SU-DHL-6 (cell line): ENCODE measurements at regions not wholly inside any gene's neighbourhood (a gene's known extent, or its start where the extent isn't known, plus 50 kb on each side); places are given as distances from the start of the nearest gene placed in this dataset.

Experiments used
- H2AFZ ChIP-seq: fragments of 200-600 bp; sonication (generic); 2 replicates; pipeline ENCODE4 v1.6.1; 2014; ENCODE audit warnings: low read depth, mild to moderate bottlenecking, moderate library complexity, mixed read lengths, antibody characterized with exemption, low read length; ENCODE audit not compliant: severe bottlenecking
- H3F3A ChIP-seq: fragments of 200-600 bp; shearing (Covaris generic); 2 replicates; pipeline ENCODE4 v1.6.0; 2016; ENCODE audit warnings: antibody characterized with exemption, mild to moderate bottlenecking; ENCODE audit not compliant: insufficient read depth
- H3K27ac ChIP-seq: fragments of 200-600 bp; sonication (generic); 2 replicates; pipeline ENCODE4 v1.5.1; 2016; ENCODE audit warnings: low read depth, mild to moderate bottlenecking, low read length, moderate library complexity, mixed read lengths
- H3K27me3 ChIP-seq: fragments of 200-600 bp; sonication (generic), shearing (Covaris generic); 2 replicates; pipeline ENCODE4 v1.6.0; 2014; ENCODE audit warnings: mild to moderate bottlenecking, low read length
- H3K36me3 ChIP-seq: fragments of 200-600 bp; sonication (generic); 2 replicates; pipeline ENCODE4 v1.6.1; 2014; ENCODE audit warnings: mild to moderate bottlenecking, low read length, mixed read lengths
- H3K4me2 ChIP-seq: fragments of 300-600, 200-600 bp; shearing (Covaris generic), sonication (generic); 2 replicates; pipeline ENCODE4 v1.6.0; 2014; ENCODE audit warnings: low read length, low read depth, mild to moderate bottlenecking; ENCODE audit not compliant: poor library complexity, severe bottlenecking
- H3K4me3 ChIP-seq: fragments of 200-600 bp; sonication (generic); 2 replicates; pipeline ENCODE4 v1.5.1; 2014; ENCODE audit warnings: antibody characterized with exemption, low read length, mild to moderate bottlenecking, mixed read lengths; ENCODE audit not compliant: insufficient read depth, poor library complexity, severe bottlenecking
- H3K79me2 ChIP-seq: fragments of 200-600 bp; sonication (generic); 2 replicates; pipeline ENCODE4 v1.6.1; 2014; ENCODE audit warnings: mild to moderate bottlenecking, low read length, moderate library complexity; ENCODE audit not compliant: insufficient read depth
- H3K9ac ChIP-seq: fragments of 200-600 bp; sonication (generic); 2 replicates; pipeline ENCODE4 v1.7.0; 2014; ENCODE audit warnings: mild to moderate bottlenecking, low read length
- H3K9me2 ChIP-seq: fragments of 200-600 bp; sonication (generic); replicated peaks from 2 replicates; pipeline ENCODE4 v1.6.1; 2014; ENCODE audit warnings: low read length; ENCODE audit not compliant: insufficient read depth
- H3K9me3 ChIP-seq: fragments of 200-600 bp; sonication (generic); 2 replicates; pipeline ENCODE4 v1.6.1; 2014; ENCODE audit warnings: low read length, mixed read lengths; ENCODE audit not compliant: insufficient read depth
- H4K20me1 ChIP-seq: fragments of 200-600 bp; sonication (generic); 2 replicates; pipeline ENCODE4 v1.6.1; 2014; ENCODE audit warnings: low read depth, mild to moderate bottlenecking, antibody characterized with exemption, low read length, moderate library complexity, mixed read lengths
- EZH2phosphoT487 ChIP-seq: fragments of 200-600 bp; sonication (generic), shearing (Covaris generic); conservative IDR thresholded peaks from 2 replicates; pipeline ENCODE4 v1.6.1; 2018; ENCODE audit warnings: mild to moderate bottlenecking, antibody characterized with exemption, low read length, moderate library complexity, mixed read lengths
- TF ChIP-seq, protein P1 (sequence below): fragments of 200-600 bp; sonication (generic); IDR thresholded peaks from one replicate; pipeline ENCODE4 v1.5.1; 2017; ENCODE audit warnings: antibody characterized with exemption, mild to moderate bottlenecking, low read length, moderate library complexity; ENCODE audit not compliant: insufficient read depth, poor library complexity, severe bottlenecking

DNA sequence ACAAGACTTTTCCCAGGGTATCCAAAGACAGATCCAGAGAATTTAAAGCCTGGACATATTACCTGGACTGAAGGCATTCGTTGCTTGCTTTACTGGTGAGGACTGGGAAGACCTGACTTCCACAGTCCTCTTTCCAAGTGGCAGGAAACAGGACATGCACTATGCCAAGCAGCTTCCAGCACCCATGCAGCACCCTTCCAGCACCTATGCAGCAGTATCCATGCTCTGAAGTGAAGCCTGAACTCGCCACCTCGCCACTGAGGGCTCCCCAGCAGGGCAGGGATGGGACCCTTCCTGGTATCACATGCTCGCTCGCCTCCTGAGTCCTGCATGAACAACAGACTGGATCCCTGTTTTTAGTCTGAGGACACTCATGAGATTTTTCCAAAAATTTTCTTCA lies 189.9 kb upstream of the KLF14 start:
- no peak overlapping the region for H2AFZ ChIP-seq
- H4K20me1 ChIP-seq = no peaks in the 10 kb centered on the region
- no peak overlapping the region for H3K4me2 ChIP-seq
- H3K9me3 ChIP-seq = no peaks in the 10 kb centered on the region
- H3K27me3 ChIP-seq = no peaks in the 10 kb centered on the region
- no peaks in the 10 kb centered on the region for H3F3A ChIP-seq
- H3K4me3 ChIP-seq = no peak overlapping the region
- no peak overlapping the region for H3K27ac ChIP-seq
- no peaks in the 10 kb centered on the region for H3K36me3 ChIP-seq
- no peaks in the 10 kb centered on the region for H3K9me2 ChIP-seq
- TF ChIP-seq, protein P1, sequence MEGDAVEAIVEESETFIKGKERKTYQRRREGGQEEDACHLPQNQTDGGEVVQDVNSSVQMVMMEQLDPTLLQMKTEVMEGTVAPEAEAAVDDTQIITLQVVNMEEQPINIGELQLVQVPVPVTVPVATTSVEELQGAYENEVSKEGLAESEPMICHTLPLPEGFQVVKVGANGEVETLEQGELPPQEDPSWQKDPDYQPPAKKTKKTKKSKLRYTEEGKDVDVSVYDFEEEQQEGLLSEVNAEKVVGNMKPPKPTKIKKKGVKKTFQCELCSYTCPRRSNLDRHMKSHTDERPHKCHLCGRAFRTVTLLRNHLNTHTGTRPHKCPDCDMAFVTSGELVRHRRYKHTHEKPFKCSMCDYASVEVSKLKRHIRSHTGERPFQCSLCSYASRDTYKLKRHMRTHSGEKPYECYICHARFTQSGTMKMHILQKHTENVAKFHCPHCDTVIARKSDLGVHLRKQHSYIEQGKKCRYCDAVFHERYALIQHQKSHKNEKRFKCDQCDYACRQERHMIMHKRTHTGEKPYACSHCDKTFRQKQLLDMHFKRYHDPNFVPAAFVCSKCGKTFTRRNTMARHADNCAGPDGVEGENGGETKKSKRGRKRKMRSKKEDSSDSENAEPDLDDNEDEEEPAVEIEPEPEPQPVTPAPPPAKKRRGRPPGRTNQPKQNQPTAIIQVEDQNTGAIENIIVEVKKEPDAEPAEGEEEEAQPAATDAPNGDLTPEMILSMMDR = no peak
- no peak for TF ChIP-seq EZH2phosphoT487
- H3K9ac ChIP-seq = no peak overlapping the region
- no peaks in the 10 kb centered on the region for H3K79me2 ChIP-seq

DNA sequence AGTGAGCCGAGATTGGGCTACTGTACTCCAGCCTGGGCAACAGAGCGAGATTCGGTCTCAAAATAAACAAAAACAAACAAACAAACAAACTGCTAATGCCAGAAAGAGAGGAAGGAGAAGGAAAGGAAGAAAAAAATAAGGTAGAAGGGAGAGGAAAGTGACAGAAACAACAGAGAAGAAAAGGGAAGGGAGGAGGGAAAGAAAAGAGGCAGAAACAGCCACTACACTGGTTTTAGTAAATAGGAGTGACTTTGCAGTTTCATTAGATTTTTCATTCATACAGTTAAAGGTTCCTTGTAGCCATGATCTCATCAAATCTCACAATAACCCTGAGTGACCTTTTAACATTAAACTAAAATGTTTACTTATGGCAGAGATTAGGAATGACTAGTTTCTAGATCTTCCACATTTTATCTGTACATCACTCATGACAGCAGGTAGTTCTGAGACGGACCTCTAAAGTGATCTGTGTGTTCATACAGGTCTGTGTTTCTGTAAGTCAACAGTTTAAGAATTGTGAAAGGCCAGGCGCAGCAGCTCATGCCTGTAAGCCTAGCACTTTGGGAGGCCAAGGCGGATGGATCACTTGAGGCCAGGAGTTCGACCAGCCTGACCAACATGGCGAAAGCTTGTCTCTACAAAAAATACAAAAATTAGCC lies 191.3 kb upstream of the KLF14 start:
- Histone ChIP-seq H3K9me3 (no peaks in the 10 kb centered on the region), H3K4me2 (no peak overlapping the region), H3K27me3 (no peaks in the 10 kb centered on the region), H3K4me3 (no peak overlapping the region), H3K79me2 (no peaks in the 10 kb centered on the region), H2AFZ (no peak overlapping the region), H3K36me3 (no peaks in the 10 kb centered on the region), H3K27ac (no peak overlapping the region), H3F3A (no peaks in the 10 kb centered on the region), H3K9me2 (no peaks in the 10 kb centered on the region), H3K9ac (no peak overlapping the region), H4K20me1 (no peaks in the 10 kb centered on the region)
- TF ChIP-seq, protein P1 = no peak
- no peak for TF ChIP-seq EZH2phosphoT487

DNA sequence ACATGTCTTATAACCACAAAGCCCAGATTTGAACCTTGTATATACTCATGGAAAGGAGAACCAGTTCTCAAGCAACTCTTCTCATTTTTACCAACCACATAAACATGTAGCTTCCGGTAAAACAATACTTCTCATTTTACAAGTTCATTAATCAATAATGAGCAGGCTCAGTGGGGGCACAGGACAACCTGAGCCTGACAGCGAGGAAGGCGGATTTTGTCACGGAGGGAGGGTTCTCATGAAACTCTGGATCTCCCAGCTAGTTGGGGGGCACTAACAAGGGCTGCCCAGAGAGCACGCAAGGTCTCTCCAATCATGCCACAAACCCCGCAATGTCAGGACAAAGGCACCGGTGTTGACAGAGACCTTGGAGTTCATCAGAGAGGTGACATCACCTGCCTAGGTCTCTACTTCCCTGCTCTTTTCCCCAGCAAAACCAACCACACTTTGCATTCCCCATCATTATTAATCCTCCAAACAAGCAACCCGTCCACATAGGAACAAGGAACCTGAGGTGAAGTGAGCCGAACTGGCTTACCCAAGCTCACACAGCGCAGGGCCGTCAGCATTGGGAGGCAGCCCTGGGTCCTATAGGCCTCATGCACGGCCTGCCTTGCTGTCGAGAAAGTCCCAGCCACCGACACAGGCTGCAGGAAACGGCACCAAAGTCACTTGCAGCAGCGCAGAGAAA lies 192.1 kb upstream of the KLF14 start:
- Histone ChIP-seq H3K9me3 (no peaks in the 10 kb centered on the region), H3K36me3 (no peaks in the 10 kb centered on the region), H3K27me3 (no peaks in the 10 kb centered on the region), H3K79me2 (no peaks in the 10 kb centered on the region), H3F3A (no peaks in the 10 kb centered on the region), H2AFZ (no peak overlapping the region), H3K9me2 (no peaks in the 10 kb centered on the region), H4K20me1 (no peaks in the 10 kb centered on the region), H3K4me2 (no peak overlapping the region), H3K27ac (no peak overlapping the region), H3K9ac (no peak overlapping the region), H3K4me3 (no peak overlapping the region)
- TF ChIP-seq, protein P1 = no peak
- no peak for TF ChIP-seq EZH2phosphoT487
